HG02588 (cell line): ENCODE measurements at regions not wholly inside any gene's neighbourhood (a gene's known extent, or its start where the extent isn't known, plus 50 kb on each side); places are given as distances from the start of the nearest gene placed in this dataset.
"Not testable (repeated sequence)": the region's sequence is repeated elsewhere in the genome, so short reads cannot be mapped to it uniquely, and the experiment has no call there.

ENCODE experiments used
- ATAC-seq: cut with Tn5 transposase; IDR thresholded peaks from one replicate; pipeline ENCODE4 v1.9.1; 2021; ENCODE audit warnings: mild to moderate bottlenecking, moderate library complexity; ENCODE audit not compliant: unreplicated experiment

- ATAC-seq, result no peak
Observed at GRCh38 chr16:61435346-61435745, 600.9 kb downstream of the CDH8 start.

- ATAC-seq, result no peak
Observed at GRCh38 chr16:61432421-61432820, 603.8 kb downstream of the CDH8 start.

- no peak for ATAC-seq
Observed at GRCh38 chr16:61421111-61421510, 615.1 kb downstream of the CDH8 start.

- ATAC-seq, result no peak
Observed at GRCh38 chr16:61419791-61420190, 616.4 kb downstream of the CDH8 start.

- not testable (repeated sequence) for ATAC-seq
Observed at GRCh38 chr16:61418802-61419201, 617.4 kb downstream of the CDH8 start.

GRCh38 chr16:61415126-61415525 lies 621.1 kb downstream of the CDH8 start:
- ATAC-seq, result no peak

GRCh38 chr16:61413021-61413420 lies 623.2 kb downstream of the CDH8 start:
- no peak for ATAC-seq

GRCh38 chr16:61412562-61412961 lies 623.7 kb downstream of the CDH8 start:
- no peak for ATAC-seq

GRCh38 chr16:61409604-61410003 lies 626.6 kb downstream of the CDH8 start:
- no peak for ATAC-seq

- no peak for ATAC-seq
Observed at GRCh38 chr16:61403386-61403785, 632.9 kb downstream of the CDH8 start.

- no peak for ATAC-seq
Observed at GRCh38 chr16:61391896-61392295, 644.3 kb downstream of the CDH8 start.

- ATAC-seq, result no peak
Observed at GRCh38 chr16:61390965-61391637, 645.1 kb downstream of the CDH8 start.

GRCh38 chr16:61385392-61386071 lies 650.7 kb downstream of the CDH8 start:
- no peak for ATAC-seq

GRCh38 chr16:61382435-61382834 lies 653.8 kb downstream of the CDH8 start:
- ATAC-seq, result no peak

- no peak for ATAC-seq
Observed at GRCh38 chr16:61379311-61379710, 656.9 kb downstream of the CDH8 start.

GRCh38 chr16:61374071-61374470 lies 662.2 kb downstream of the CDH8 start:
- no peak for ATAC-seq

- ATAC-seq, result no peak
Observed at GRCh38 chr16:61371881-61372280, 664.4 kb downstream of the CDH8 start.

- ATAC-seq, result no peak
Observed at GRCh38 chr16:61371388-61371787, 664.9 kb downstream of the CDH8 start.

- ATAC-seq, result no peak
Observed at GRCh38 chr16:61370564-61370963, 665.7 kb downstream of the CDH8 start.

- no peak for ATAC-seq
Observed at GRCh38 chr16:61366006-61366405, 670.2 kb downstream of the CDH8 start.

GRCh38 chr16:61364990-61365389 lies 671.2 kb downstream of the CDH8 start:
- no peak for ATAC-seq

- ATAC-seq, result no peak
Observed at GRCh38 chr16:61362585-61362984, 673.7 kb downstream of the CDH8 start.

- ATAC-seq, result no peak
Observed at GRCh38 chr16:61344791-61345190, 691.4 kb downstream of the CDH8 start.
